ENCODE measurements at regions not wholly inside any gene's neighbourhood (a gene's known extent, or its start where the extent isn't known, plus 50 kb on each side); places are given as distances from the start of the nearest gene placed in this dataset.

DNA sequence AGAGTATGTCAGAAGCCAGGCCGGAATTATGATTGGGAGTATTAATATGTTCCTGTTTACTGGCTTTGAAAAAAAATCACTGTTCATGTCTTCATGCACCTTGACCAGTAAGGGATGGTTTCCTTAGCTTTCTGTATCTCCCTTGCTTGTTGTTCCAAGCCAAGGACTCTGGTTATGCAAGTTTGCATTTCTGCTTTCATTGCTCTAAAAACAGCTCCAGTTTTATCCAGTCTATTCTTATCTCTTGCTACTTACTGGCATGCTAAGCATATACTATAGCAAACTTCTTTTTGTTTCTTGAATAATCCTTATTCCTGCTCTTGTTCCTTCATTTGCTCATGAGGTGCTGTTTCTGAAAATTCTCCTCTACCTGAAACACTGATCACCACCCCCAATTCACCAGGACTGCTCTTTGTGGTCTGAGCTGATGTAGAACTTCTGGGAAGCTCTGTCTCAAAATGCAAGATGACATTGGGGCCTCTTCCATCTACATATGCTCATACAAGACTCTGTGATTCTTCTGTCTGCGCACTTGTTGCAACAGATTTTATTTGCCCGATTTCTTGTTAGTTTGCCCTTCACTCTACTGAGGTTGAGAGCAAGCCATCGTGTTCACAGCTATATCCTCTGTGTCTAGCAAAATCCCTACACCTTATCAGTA lies 173.0 kb downstream of the EBLN2 start:
- 90 to 97% methylated on average over 4 of the region's 4 CpGs for WGBS, 2 donors
- no peak overlapping the region for H3K4me3 ChIP-seq
- H3K36me3 ChIP-seq (ENCODE audit: control insufficient read depth in 4 of 4, insufficient read depth in 4 of 4, low read length in 4 of 4) = no peaks in the 10 kb centered on the region
- ATAC-seq (ENCODE audit: insufficient read depth, low FRiP score) = no peak
- H3K9ac ChIP-seq (ENCODE audit: insufficient read depth in 1 of 2, low read length in 2 of 2) = no peak overlapping the region
- peaks cover 0 to 3% (median 0%) of the 10 kb centered on the region in 5 donors for H3K4me1 ChIP-seq (ENCODE audit: control insufficient read depth in 5 of 5, insufficient read depth in 5 of 5, low read length in 5 of 5)
- no peak overlapping the region for H3K27ac ChIP-seq (ENCODE audit: low read depth in 1 of 2, low read length in 1 of 2)
- TF ChIP-seq, protein P1, sequence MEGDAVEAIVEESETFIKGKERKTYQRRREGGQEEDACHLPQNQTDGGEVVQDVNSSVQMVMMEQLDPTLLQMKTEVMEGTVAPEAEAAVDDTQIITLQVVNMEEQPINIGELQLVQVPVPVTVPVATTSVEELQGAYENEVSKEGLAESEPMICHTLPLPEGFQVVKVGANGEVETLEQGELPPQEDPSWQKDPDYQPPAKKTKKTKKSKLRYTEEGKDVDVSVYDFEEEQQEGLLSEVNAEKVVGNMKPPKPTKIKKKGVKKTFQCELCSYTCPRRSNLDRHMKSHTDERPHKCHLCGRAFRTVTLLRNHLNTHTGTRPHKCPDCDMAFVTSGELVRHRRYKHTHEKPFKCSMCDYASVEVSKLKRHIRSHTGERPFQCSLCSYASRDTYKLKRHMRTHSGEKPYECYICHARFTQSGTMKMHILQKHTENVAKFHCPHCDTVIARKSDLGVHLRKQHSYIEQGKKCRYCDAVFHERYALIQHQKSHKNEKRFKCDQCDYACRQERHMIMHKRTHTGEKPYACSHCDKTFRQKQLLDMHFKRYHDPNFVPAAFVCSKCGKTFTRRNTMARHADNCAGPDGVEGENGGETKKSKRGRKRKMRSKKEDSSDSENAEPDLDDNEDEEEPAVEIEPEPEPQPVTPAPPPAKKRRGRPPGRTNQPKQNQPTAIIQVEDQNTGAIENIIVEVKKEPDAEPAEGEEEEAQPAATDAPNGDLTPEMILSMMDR (IDR thresholded peaks at IDR 0.05; ENCODE audit: control extremely low read depth, extremely low read depth) = no peak
- H3K9me3 ChIP-seq (ENCODE audit: control insufficient read depth in 4 of 4, insufficient read depth in 3 of 4, low read length in 3 of 4) = no peaks in the 10 kb centered on the region
- DNase-seq = peak in 1 of 3 donors; percentile 71
- no peaks in the 10 kb centered on the region for H3K27me3 ChIP-seq (ENCODE audit: control insufficient read depth in 3 of 3, insufficient read depth in 3 of 3, low read length in 2 of 3)

DNA sequence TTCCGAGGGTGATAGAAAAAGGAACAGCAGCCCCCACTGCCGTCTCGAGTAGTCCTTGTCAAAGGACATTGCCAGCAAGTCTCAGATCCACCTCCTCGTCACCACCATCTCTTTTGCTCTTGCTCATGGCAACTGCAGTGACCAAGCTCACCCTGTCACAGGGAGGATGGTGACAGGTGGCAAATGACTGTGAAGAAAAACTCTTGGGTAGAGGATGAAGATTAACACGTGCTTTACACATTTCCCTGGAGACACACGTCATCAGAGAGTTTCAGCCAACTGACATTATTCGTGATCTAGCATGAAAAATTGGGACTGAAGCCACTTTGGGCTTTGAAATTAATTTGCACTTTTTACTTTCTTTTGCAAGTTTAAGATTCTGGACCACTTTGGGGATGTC lies 174.3 kb downstream of the EBLN2 start:
- DNase-seq = no peak
- Histone ChIP-seq H3K9ac (ENCODE audit: insufficient read depth in 1 of 2, low read length in 2 of 2) (no peak overlapping the region), H3K36me3 (ENCODE audit: control insufficient read depth in 4 of 4, insufficient read depth in 4 of 4, low read length in 4 of 4) (no peaks in the 10 kb centered on the region)

DNA sequence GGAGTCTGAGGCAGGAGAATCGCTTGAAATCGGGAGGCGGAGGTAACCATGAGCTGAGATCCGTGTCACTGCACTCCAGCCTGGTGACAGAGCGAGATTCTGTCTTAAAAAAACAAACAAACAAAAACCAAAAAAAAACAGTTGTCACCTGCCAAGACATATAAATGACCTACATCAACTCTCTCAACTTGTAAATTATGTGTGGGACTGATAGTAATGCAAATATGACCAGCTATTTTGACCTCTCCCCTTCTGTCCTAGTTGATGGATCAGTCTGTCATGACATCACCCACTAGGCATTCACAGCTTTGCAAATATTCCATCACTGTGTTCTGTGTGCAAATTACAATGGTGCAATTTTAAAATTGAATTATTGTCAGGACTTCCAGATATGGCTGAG lies 175.4 kb downstream of the EBLN2 start:
- H3K4me1 ChIP-seq (ENCODE audit: control insufficient read depth in 5 of 5, insufficient read depth in 5 of 5, low read length in 5 of 5) = peaks cover 0 to 3% (median 0%) of the 10 kb centered on the region in 5 donors
- no peak for ATAC-seq (ENCODE audit: insufficient read depth, low FRiP score)
- 57 to 74% methylated on average over 5 of the region's 5 CpGs for WGBS, 2 donors

More for the DNA sequence above, 174.3 kb downstream of the EBLN2 start:
- WGBS, 2 donors = 78 to 87% methylated on average over 7 of the region's 7 CpGs
- H3K9me3 ChIP-seq (ENCODE audit: control insufficient read depth in 4 of 4, insufficient read depth in 3 of 4, low read length in 3 of 4) = no peaks in the 10 kb centered on the region
- no peak for ATAC-seq (ENCODE audit: insufficient read depth, low FRiP score)
- H3K27ac ChIP-seq (ENCODE audit: low read depth in 1 of 2, low read length in 1 of 2) = no peak overlapping the region
- peaks cover 0 to 3% (median 0%) of the 10 kb centered on the region in 5 donors for H3K4me1 ChIP-seq (ENCODE audit: control insufficient read depth in 5 of 5, insufficient read depth in 5 of 5, low read length in 5 of 5)
- H3K27me3 ChIP-seq (ENCODE audit: control insufficient read depth in 3 of 3, insufficient read depth in 3 of 3, low read length in 2 of 3) = no peaks in the 10 kb centered on the region
- H3K4me3 ChIP-seq = no peak overlapping the region
- TF ChIP-seq, protein P1 (IDR thresholded peaks at IDR 0.05; ENCODE audit: control extremely low read depth, extremely low read depth) = no peak

More for the DNA sequence above, 175.4 kb downstream of the EBLN2 start:
- no peak overlapping the region for H3K4me3 ChIP-seq
- TF ChIP-seq, protein P1 (IDR thresholded peaks at IDR 0.05; ENCODE audit: control extremely low read depth, extremely low read depth) = no peak
- no peaks in the 10 kb centered on the region for H3K36me3 ChIP-seq (ENCODE audit: control insufficient read depth in 4 of 4, insufficient read depth in 4 of 4, low read length in 4 of 4)
- H3K27me3 ChIP-seq (ENCODE audit: control insufficient read depth in 3 of 3, insufficient read depth in 3 of 3, low read length in 2 of 3) = no peaks in the 10 kb centered on the region
- no peak overlapping the region for H3K9ac ChIP-seq (ENCODE audit: insufficient read depth in 1 of 2, low read length in 2 of 2)
- no peaks in the 10 kb centered on the region for H3K9me3 ChIP-seq (ENCODE audit: control insufficient read depth in 4 of 4, insufficient read depth in 3 of 4, low read length in 3 of 4)
- H3K27ac ChIP-seq (ENCODE audit: low read depth in 1 of 2, low read length in 1 of 2) = no peak overlapping the region
- DNase-seq = no peak

Measured in lung (tissue), 11 donors.